ENCODE measurements at regions not wholly inside any gene's neighbourhood (a gene's known extent, or its start where the extent isn't known, plus 50 kb on each side); places are given as distances from the start of the nearest gene placed in this dataset.
"Not testable (repeated sequence)": the region's sequence is repeated elsewhere in the genome, so short reads cannot be mapped to it uniquely, and the experiment has no call there.

DNA sequence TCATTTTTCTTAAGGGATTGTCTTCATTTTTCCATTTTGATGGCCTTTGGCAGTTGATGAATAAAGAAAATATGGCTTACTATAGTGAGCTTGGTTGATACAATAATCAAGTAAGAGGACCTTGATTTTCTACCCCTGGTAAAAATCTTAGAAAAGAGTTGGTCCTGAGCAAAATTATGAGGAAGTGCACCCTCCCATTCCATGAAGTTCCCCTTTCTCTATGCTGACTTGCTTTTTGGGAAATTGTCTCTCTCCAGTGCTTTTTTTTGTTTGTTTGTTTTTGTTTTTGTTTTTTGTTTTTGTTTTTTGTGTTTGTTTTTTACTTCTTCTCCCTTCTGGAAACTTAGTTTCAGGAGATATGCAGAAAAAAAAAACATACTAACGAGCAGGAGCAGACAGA lies 449.2 kb upstream of the ACTBL2 start:
- no peak overlapping the region for H3K9ac ChIP-seq
- TF ChIP-seq EZH2phosphoT487 (IDR thresholded peaks at IDR 0.05), result no peak
- TF ChIP-seq, protein P1, sequence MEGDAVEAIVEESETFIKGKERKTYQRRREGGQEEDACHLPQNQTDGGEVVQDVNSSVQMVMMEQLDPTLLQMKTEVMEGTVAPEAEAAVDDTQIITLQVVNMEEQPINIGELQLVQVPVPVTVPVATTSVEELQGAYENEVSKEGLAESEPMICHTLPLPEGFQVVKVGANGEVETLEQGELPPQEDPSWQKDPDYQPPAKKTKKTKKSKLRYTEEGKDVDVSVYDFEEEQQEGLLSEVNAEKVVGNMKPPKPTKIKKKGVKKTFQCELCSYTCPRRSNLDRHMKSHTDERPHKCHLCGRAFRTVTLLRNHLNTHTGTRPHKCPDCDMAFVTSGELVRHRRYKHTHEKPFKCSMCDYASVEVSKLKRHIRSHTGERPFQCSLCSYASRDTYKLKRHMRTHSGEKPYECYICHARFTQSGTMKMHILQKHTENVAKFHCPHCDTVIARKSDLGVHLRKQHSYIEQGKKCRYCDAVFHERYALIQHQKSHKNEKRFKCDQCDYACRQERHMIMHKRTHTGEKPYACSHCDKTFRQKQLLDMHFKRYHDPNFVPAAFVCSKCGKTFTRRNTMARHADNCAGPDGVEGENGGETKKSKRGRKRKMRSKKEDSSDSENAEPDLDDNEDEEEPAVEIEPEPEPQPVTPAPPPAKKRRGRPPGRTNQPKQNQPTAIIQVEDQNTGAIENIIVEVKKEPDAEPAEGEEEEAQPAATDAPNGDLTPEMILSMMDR (IDR thresholded peaks at IDR 0.05), result no peak
- TF ChIP-seq EZH2 (IDR thresholded peaks at IDR 0.05), result no peak
- no peaks in the 10 kb centered on the region for H4K20me1 ChIP-seq (ENCODE audit: low read depth)
- H3K27ac ChIP-seq, result no peak overlapping the region
- no peak overlapping the region for H3K4me3 Mint-ChIP-seq
- H3F3A ChIP-seq (ENCODE audit: low read depth), result no peaks in the 10 kb centered on the region
- H3K4me1 Mint-ChIP-seq, result no peaks in the 10 kb centered on the region
- no peak overlapping the region for H3K27ac Mint-ChIP-seq
- no peak for DNase-seq (ENCODE audit: low spot score)
- H3K9me3 ChIP-seq (ENCODE audit: low read depth), result no peaks in the 10 kb centered on the region
- H3K9me3 Mint-ChIP-seq, result peaks cover 4% of the 10 kb centered on the region
- H3K36me3 Mint-ChIP-seq, result no peaks in the 10 kb centered on the region
- H3K4me2 ChIP-seq, result no peak overlapping the region
- no peak overlapping the region for H3K4me3 ChIP-seq
- no peaks in the 10 kb centered on the region for H3K27me3 ChIP-seq
- no peaks in the 10 kb centered on the region for H3K36me3 ChIP-seq
- no peak overlapping the region for H2AFZ ChIP-seq (replicated peaks)
- no peaks in the 10 kb centered on the region for H3K79me2 ChIP-seq (ENCODE audit: low read depth)
- no peaks in the 10 kb centered on the region for H3K4me1 ChIP-seq
- H3K27me3 Mint-ChIP-seq (ENCODE audit: insufficient read depth, low read depth), result peaks cover 2% of the 10 kb centered on the region

DNA sequence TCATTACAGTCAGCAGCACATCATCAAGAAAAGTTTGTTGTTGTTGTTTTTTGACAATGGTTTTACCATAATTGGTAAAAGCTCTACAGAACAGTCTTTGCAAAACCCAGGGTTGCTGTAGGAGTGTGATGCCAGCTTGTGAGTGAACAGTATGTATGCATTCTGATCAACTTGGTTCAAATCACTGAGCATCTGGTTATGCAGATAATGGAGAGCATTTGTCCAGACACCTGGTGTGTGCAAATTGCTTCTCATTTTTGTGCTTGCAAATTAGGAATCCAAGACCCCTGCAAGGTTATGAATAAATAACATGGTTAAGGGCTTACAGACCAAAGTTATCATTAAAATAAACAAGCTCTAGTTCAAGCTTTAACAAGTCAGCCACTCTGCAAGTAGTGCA lies 448.7 kb upstream of the ACTBL2 start:
- no peaks in the 10 kb centered on the region for H3K27me3 ChIP-seq
- H3K4me3 Mint-ChIP-seq, result no peak overlapping the region
- H3K36me3 Mint-ChIP-seq, result no peaks in the 10 kb centered on the region
- H3K27me3 Mint-ChIP-seq (ENCODE audit: insufficient read depth, low read depth), result peaks cover 2% of the 10 kb centered on the region
- H3K4me1 ChIP-seq, result no peaks in the 10 kb centered on the region
- H3K36me3 ChIP-seq, result no peaks in the 10 kb centered on the region
- no peaks in the 10 kb centered on the region for H3K79me2 ChIP-seq (ENCODE audit: low read depth)
- H3K4me2 ChIP-seq, result no peak overlapping the region
- DNase-seq (ENCODE audit: low spot score), result no peak
- no peak overlapping the region for H3K9ac ChIP-seq
- H3K9me3 Mint-ChIP-seq, result peaks cover 4% of the 10 kb centered on the region
- no peaks in the 10 kb centered on the region for H4K20me1 ChIP-seq (ENCODE audit: low read depth)
- TF ChIP-seq EZH2 (IDR thresholded peaks at IDR 0.05) (no peak), EZH2phosphoT487 (IDR thresholded peaks at IDR 0.05) (no peak)
- TF ChIP-seq, protein P1 (IDR thresholded peaks at IDR 0.05), result no peak
- no peaks in the 10 kb centered on the region for H3K9me3 ChIP-seq (ENCODE audit: low read depth)
- no peak overlapping the region for H2AFZ ChIP-seq (replicated peaks)
- H3K27ac Mint-ChIP-seq, result no peak overlapping the region
- no peaks in the 10 kb centered on the region for H3F3A ChIP-seq (ENCODE audit: low read depth)
- H3K4me1 Mint-ChIP-seq, result no peaks in the 10 kb centered on the region
- no peak overlapping the region for H3K4me3 ChIP-seq
- no peak overlapping the region for H3K27ac ChIP-seq

DNA sequence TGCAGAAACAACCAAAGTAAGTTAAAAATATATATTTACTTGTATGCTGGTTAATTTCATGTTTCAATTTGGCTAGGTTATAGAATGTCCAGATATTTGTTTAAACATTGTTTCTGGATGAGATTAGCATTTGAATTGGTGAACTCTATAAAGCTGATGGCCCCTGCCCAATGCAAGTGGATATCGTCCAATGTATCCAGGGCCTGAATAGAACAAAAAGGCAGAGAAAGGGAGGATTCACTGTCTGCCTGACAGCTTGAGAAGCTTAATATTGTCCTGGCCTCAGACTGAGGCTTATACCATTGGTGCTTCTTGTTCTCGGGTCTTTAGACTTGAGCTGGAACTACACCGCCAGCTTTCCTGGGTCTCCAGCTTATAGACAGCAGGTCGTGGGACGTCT lies 446.7 kb upstream of the ACTBL2 start:
- Mint-ChIP-seq H3K27ac (no peak overlapping the region), H3K9me3 (peaks cover 9% of the 10 kb centered on the region), H3K4me3 (no peak overlapping the region), H3K4me1 (no peaks in the 10 kb centered on the region), H3K36me3 (no peaks in the 10 kb centered on the region), H3K27me3 (ENCODE audit: insufficient read depth, low read depth) (peaks cover 2% of the 10 kb centered on the region)
- no peak overlapping the region for H3K4me2 ChIP-seq
- H3K4me1 ChIP-seq, result no peaks in the 10 kb centered on the region
- H3K27me3 ChIP-seq, result no peaks in the 10 kb centered on the region
- H3K27ac ChIP-seq, result no peak overlapping the region
- H3K9ac ChIP-seq, result no peak overlapping the region
- H3F3A ChIP-seq (ENCODE audit: low read depth), result no peaks in the 10 kb centered on the region
- no peak for DNase-seq (ENCODE audit: low spot score)
- no peaks in the 10 kb centered on the region for H3K36me3 ChIP-seq
- H2AFZ ChIP-seq (replicated peaks), result no peak overlapping the region
- H3K4me3 ChIP-seq, result no peak overlapping the region
- H4K20me1 ChIP-seq (ENCODE audit: low read depth), result no peaks in the 10 kb centered on the region
- no peaks in the 10 kb centered on the region for H3K9me3 ChIP-seq (ENCODE audit: low read depth)
- TF ChIP-seq, protein P1 (IDR thresholded peaks at IDR 0.05), result no peak
- no peak for TF ChIP-seq EZH2phosphoT487 (IDR thresholded peaks at IDR 0.05)
- TF ChIP-seq EZH2 (IDR thresholded peaks at IDR 0.05), result no peak
- no peaks in the 10 kb centered on the region for H3K79me2 ChIP-seq (ENCODE audit: low read depth)

DNA sequence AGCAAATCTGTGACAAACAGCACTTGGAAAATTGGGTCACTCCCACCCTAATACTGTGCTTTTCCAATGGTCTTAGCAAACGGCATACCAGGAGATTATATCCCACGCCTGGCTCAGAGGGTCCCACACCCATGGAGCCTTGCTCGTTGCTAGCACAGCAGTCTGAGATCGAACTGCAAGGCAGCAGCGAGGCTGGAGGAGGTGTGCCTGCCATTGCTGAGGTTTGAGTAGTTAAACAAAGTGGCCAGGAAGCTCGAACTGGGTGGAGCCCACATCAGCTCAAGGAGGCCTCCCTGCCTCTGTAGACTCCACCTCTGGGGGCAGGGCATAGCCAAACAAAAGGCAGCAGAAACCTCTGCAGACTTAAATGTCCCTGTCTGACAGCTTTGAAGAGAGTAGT lies 440.5 kb upstream of the ACTBL2 start:
- H4K20me1 ChIP-seq (ENCODE audit: low read depth); H3K27me3 ChIP-seq; H3K79me2 ChIP-seq (ENCODE audit: low read depth); H3K36me3 ChIP-seq; H3K9me3 ChIP-seq (ENCODE audit: low read depth); H3K27me3 Mint-ChIP-seq (ENCODE audit: insufficient read depth, low read depth); DNase-seq (ENCODE audit: low spot score); H3K27ac ChIP-seq; H3K9ac ChIP-seq; H3K4me2 ChIP-seq; H3K27ac Mint-ChIP-seq; H3F3A ChIP-seq (ENCODE audit: low read depth); H3K36me3 Mint-ChIP-seq; H3K4me3 Mint-ChIP-seq; H3K4me1 Mint-ChIP-seq; H3K4me1 ChIP-seq; H3K4me3 ChIP-seq; H2AFZ ChIP-seq (replicated peaks): not testable (repeated sequence)
- H3K9me3 Mint-ChIP-seq, result peaks cover 12% of the 10 kb centered on the region
